ENCODE measurements at regions not wholly inside any gene's neighbourhood (a gene's known extent, or its start where the extent isn't known, plus 50 kb on each side); places are given as distances from the start of the nearest gene placed in this dataset.
"Not testable (repeated sequence)": the region's sequence is repeated elsewhere in the genome, so short reads cannot be mapped to it uniquely, and the experiment has no call there.

DNA sequence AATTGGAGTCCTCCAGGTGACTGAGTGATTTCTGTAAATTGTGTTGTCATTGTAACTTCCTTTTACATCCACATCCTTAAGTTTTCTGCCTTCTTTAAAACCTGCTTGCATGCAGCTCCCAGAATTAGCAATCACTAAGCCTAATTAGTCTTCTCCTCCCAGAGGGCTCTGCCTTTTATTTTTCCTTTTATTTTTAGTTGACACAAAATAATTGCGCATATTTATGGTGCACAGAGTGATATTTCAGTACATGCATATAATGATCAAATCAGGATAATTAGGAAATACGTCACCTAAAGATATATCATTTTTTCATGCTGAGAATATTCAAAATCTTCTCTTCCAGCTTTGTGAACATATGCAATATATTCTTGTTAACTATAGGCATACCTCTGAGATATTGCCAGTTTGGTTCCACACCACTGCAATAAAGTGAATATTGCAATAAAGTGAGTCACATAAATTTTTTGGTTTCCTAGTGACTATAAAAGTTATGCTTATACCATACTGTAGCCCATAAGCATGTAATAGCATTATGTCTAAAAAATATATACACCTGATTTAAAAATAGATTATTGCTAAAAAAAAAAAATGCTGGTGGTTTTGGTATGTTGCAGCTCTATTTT lies 210.5 kb downstream of the BCL2L11 start:
- TF ChIP-seq, protein P1, sequence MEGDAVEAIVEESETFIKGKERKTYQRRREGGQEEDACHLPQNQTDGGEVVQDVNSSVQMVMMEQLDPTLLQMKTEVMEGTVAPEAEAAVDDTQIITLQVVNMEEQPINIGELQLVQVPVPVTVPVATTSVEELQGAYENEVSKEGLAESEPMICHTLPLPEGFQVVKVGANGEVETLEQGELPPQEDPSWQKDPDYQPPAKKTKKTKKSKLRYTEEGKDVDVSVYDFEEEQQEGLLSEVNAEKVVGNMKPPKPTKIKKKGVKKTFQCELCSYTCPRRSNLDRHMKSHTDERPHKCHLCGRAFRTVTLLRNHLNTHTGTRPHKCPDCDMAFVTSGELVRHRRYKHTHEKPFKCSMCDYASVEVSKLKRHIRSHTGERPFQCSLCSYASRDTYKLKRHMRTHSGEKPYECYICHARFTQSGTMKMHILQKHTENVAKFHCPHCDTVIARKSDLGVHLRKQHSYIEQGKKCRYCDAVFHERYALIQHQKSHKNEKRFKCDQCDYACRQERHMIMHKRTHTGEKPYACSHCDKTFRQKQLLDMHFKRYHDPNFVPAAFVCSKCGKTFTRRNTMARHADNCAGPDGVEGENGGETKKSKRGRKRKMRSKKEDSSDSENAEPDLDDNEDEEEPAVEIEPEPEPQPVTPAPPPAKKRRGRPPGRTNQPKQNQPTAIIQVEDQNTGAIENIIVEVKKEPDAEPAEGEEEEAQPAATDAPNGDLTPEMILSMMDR (IDR thresholded peaks at IDR 0.05) = not testable (repeated sequence)
- TF ChIP-seq POLR2A (IDR thresholded peaks at IDR 0.05) = not testable (repeated sequence)
